Mammary epithelial cell (primary cell): ENCODE measurements at regions not wholly inside any gene's neighbourhood (a gene's known extent, or its start where the extent isn't known, plus 50 kb on each side); places are given as distances from the start of the nearest gene placed in this dataset.

Experiments
- EZH2 ChIP-seq: IDR thresholded peaks from 2 replicates; pipeline ENCODE4 v1.6.1; 2012; ENCODE audit warnings: low read length, inconsistent platforms, borderline replicate concordance
- TF ChIP-seq, protein P1 (sequence below), 2 donors: IDR thresholded peaks in 1 of 2; conservative IDR thresholded peaks in 1 of 2; 2 replicates each; pipeline ENCODE4 v1.5.1; 2011 to 2012; ENCODE audit warnings: inconsistent platforms in 2 of 2, low read length in 2 of 2, mild to moderate bottlenecking in 2 of 2, control low read depth in 1 of 2, low read depth in 1 of 2; ENCODE audit not compliant: insufficient read depth in 1 of 2; ENCODE audit errors: extremely low read depth in 1 of 2

DNA sequence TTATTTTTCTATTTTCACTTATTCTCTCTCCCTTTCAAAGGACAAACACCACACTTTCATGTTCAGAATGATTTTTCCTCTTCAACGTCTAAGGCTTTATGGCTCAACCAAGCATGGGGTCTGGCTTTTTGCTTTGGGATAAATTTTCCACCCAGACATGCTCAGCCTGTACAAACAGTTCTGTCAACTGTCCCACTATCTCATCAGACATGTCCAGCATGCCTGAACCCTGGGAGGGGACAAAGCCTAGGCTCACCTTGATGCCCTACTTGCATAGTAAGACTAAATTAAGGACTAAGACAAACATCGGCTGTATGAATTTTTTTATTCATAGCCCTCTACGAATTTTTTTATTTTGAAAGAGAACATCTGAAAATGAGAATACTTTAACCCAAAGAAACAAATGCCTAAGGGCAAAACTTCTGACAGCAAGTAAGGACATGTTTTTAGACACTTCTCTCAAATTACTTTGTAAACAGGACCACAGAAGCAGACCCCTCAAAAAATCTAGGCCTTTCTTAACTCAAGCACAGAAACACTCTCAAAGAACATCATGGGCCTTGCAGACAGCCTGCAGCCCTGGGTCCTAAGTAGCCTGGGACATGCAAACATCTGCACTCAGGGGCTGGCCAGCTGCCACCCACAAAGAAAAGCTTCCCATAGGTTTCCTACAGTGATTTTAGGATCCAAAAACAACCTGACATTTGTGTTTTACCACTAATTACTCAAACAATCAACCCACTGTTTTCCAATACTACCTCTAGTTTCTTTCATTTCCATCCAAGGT is 72.3 kb upstream of the PALMD start:
- TF ChIP-seq, protein P1, sequence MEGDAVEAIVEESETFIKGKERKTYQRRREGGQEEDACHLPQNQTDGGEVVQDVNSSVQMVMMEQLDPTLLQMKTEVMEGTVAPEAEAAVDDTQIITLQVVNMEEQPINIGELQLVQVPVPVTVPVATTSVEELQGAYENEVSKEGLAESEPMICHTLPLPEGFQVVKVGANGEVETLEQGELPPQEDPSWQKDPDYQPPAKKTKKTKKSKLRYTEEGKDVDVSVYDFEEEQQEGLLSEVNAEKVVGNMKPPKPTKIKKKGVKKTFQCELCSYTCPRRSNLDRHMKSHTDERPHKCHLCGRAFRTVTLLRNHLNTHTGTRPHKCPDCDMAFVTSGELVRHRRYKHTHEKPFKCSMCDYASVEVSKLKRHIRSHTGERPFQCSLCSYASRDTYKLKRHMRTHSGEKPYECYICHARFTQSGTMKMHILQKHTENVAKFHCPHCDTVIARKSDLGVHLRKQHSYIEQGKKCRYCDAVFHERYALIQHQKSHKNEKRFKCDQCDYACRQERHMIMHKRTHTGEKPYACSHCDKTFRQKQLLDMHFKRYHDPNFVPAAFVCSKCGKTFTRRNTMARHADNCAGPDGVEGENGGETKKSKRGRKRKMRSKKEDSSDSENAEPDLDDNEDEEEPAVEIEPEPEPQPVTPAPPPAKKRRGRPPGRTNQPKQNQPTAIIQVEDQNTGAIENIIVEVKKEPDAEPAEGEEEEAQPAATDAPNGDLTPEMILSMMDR (conservative IDR thresholded peaks at IDR 0.05 in 1 of 2, IDR thresholded peaks at IDR 0.05 in 1 of 2; ENCODE audit: extremely low read depth in 1 of 2, insufficient read depth in 1 of 2, low read depth in 1 of 2, low read length in 2 of 2) = no peak
- no peak for TF ChIP-seq EZH2
